PC-3 (cell line): ENCODE measurements at regions not wholly inside any gene's neighbourhood (a gene's known extent, or its start where the extent isn't known, plus 50 kb on each side); places are given as distances from the start of the nearest gene placed in this dataset.
A peak's percentile ranks its signal among the peaks of the same experiment; 100 is the strongest.

Experiments used
- ATAC-seq: fragments of 200-7000 bp; cut with Tn5 transposase; 2 replicates; pipeline ENCODE4 v1.9.1; 2020; ENCODE audit warnings: mild to moderate bottlenecking, moderate library complexity
- BruUV-seq: library from RNA; stranded (reverse); fragments of 400-500 nt; replicated peaks from 2 replicates; lab custom pipeline; 2021; lab: Mats Ljungman, UMichigan
- CTCF ChIA-PET: fragments of 300-600 bp; sonication (Branson Sonifier 250); formaldehyde crosslinking; loops from one replicate; lab custom pipeline; 2022; ENCODE audit warnings: antibody characterized with exemption; lab: Charles Lee
- POLR2A ChIA-PET: fragments of 300-600 bp; sonication (Branson Sonifier 250); formaldehyde crosslinking; loops from one replicate; lab custom pipeline; 2022; ENCODE audit warnings: antibody characterized with exemption; ENCODE audit not compliant: unreplicated experiment; lab: Charles Lee
- DNase-seq: peaks from one replicate; pipeline ENCODE4 v3.0.0-alpha.2; 2015
- H2AFZ ChIP-seq: fragments of 300-600 bp; sonication (generic); 2 replicates; pipeline ENCODE4 v1.6.0; 2016; ENCODE audit warnings: antibody characterized with exemption, low read length
- H3F3A ChIP-seq: fragments of 300-600 bp; sonication (generic); one replicate; pipeline ENCODE4 v1.6.0; 2017; ENCODE audit warnings: antibody characterized with exemption, low read length, control low read depth, mild to moderate bottlenecking; ENCODE audit not compliant: unreplicated experiment
- H3K27ac ChIP-seq: fragments of 300-600 bp; sonication (generic); 2 replicates; pipeline ENCODE4 v1.5.1; 2016; ENCODE audit warnings: mild to moderate bottlenecking, low read length
- H3K27me3 ChIP-seq: fragments of 300-600 bp; sonication (generic); 2 replicates; pipeline ENCODE4 v1.6.1; 2016; ENCODE audit warnings: low read length, mixed read lengths
- H3K36me3 ChIP-seq: fragments of 300-600 bp; sonication (generic); 2 replicates; pipeline ENCODE4 v1.6.1; 2016; ENCODE audit warnings: low read depth, mixed run types, low read length, mixed read lengths
- H3K4me1 ChIP-seq: fragments of 300-600 bp; sonication (generic); 2 replicates; pipeline ENCODE4 v1.5.1; 2016; ENCODE audit warnings: low read length; ENCODE audit not compliant: insufficient read depth
- H3K4me2 ChIP-seq: fragments of 300-600 bp; sonication (generic); 2 replicates; pipeline ENCODE4 v1.6.0; 2016; ENCODE audit warnings: low read length
- H3K4me3 ChIP-seq: fragments of 300-600 bp; sonication (generic); 2 replicates; pipeline ENCODE4 v1.5.1; 2016; ENCODE audit warnings: mild to moderate bottlenecking, low read length, mixed read lengths
- H3K79me2 ChIP-seq: fragments of 300-600 bp; sonication (generic); 2 replicates; pipeline ENCODE4 v1.6.1; 2017; ENCODE audit warnings: low read length, mixed read lengths
- H3K9ac ChIP-seq: fragments of 300-600 bp; sonication (generic); 2 replicates; pipeline ENCODE4 v1.6.0; 2016; ENCODE audit warnings: mild to moderate bottlenecking, low read length
- H3K9me2 ChIP-seq: fragments of 300-600 bp; sonication (generic); replicated peaks from 2 replicates; pipeline ENCODE4 v1.6.1; 2016; ENCODE audit warnings: mixed run types, low read length, mixed read lengths
- H3K9me3 ChIP-seq: fragments of 300-600 bp; sonication (generic); 2 replicates; pipeline ENCODE4 v1.6.1; 2016; ENCODE audit warnings: low read length, mixed read lengths
- H4K20me1 ChIP-seq: fragments of 300-600 bp; sonication (generic); 2 replicates; pipeline ENCODE4 v1.6.1; 2016; ENCODE audit warnings: low read length, mixed read lengths
- CTCF ChIP-seq: fragments of 300-600 bp; sonication (generic); conservative IDR thresholded peaks from 2 replicates; pipeline ENCODE4 v1.5.1; 2017; ENCODE audit warnings: antibody characterized with exemption, low read depth, mild to moderate bottlenecking, low read length
- EZH2 ChIP-seq: fragments of 300-600 bp; sonication (generic); IDR thresholded peaks from one replicate; pipeline ENCODE4 v1.6.1; 2017; ENCODE audit warnings: antibody characterized with exemption, mild to moderate bottlenecking, low read length; ENCODE audit not compliant: unreplicated experiment
- EZH2phosphoT487 ChIP-seq: fragments of 300-600 bp; sonication (generic); IDR thresholded peaks from 2 replicates; pipeline ENCODE4 v1.6.1; 2018; ENCODE audit warnings: mild to moderate bottlenecking, antibody characterized with exemption, low read length, borderline replicate concordance
- intact Hi-C: fragments of 100-400 bp; cut with micrococcal nuclease; formaldehyde crosslinking; loops from 2 replicates; pipeline ENCODE4 v1.9.0; 2023

- POLR2A ChIA-PET, result no interaction called here
Observed at GRCh38 chr7:137078781-137079180, 210.3 kb downstream of the CHRM2 start.

GRCh38 chr7:137074391-137075030 is 206.1 kb downstream of the CHRM2 start:
- intact Hi-C loops, result loop anchor here (1.0 to 2.0 kb wide), 4 partner anchors 46 to 118 kb away; no protein-coding TSS in a partner anchor
- no TSS peak for BruUV-seq
- Histone ChIP-seq H3K4me2 (peak overlapping the region; percentile 68), H3K4me3 (0 out of 2 replicates have a peak overlapping the region, but pooled peaks have one; percentile 3), H3K79me2 (no peaks in the 10 kb centered on the region), H3K36me3 (no peaks in the 10 kb centered on the region), H3K27me3 (no peaks in the 10 kb centered on the region), H3K27ac (peak overlapping the region; percentile 90), H3F3A (no peaks in the 10 kb centered on the region), H3K9me2 (no peaks in the 10 kb centered on the region), H2AFZ (no peak overlapping the region), H4K20me1 (no peaks in the 10 kb centered on the region), H3K9me3 (no peaks in the 10 kb centered on the region), H3K9ac (no peak overlapping the region; the same call in 1 of the 2 replicates), H3K4me1 (peaks cover 33% of the 10 kb centered on the region)
- no peak for TF ChIP-seq CTCF
- no peak for TF ChIP-seq EZH2phosphoT487
- no peak for TF ChIP-seq EZH2
- DNase-seq, result peak; percentile 85
- peak; percentile 73 for ATAC-seq
- ChIA-PET CTCF (interaction anchor here (0.7 kb wide), 1 partner anchor 203 kb away, joined by 3 read pairs; no protein-coding TSS in a partner anchor), POLR2A (interaction anchor here (0.6 kb wide), 1 partner anchor 321 kb away, joined by 4 read pairs; no protein-coding TSS in a partner anchor)

More at GRCh38 chr7:137078781-137079180, 210.3 kb downstream of the CHRM2 start:
- no peaks in the 10 kb centered on the region for H3F3A ChIP-seq
- H3K27ac ChIP-seq, result no peak overlapping the region
- no peaks in the 10 kb centered on the region for H3K9me3 ChIP-seq
- CTCF ChIA-PET, result no interaction called here
- ATAC-seq (no peak), DNase-seq (no peak)
- H3K9me2 ChIP-seq, result no peaks in the 10 kb centered on the region
- H2AFZ ChIP-seq, result no peak overlapping the region
- no peaks in the 10 kb centered on the region for H3K27me3 ChIP-seq
- no TSS peak for BruUV-seq
- H3K4me1 ChIP-seq, result peaks cover 14% of the 10 kb centered on the region
- H3K9ac ChIP-seq, result no peak overlapping the region
- H3K79me2 ChIP-seq, result no peaks in the 10 kb centered on the region
- H3K4me3 ChIP-seq, result no peak overlapping the region
- no peaks in the 10 kb centered on the region for H4K20me1 ChIP-seq
- TF ChIP-seq EZH2, result no peak
- TF ChIP-seq CTCF, result no peak
- no peak for TF ChIP-seq EZH2phosphoT487
- intact Hi-C loops, result no loop called here
- no peak overlapping the region for H3K4me2 ChIP-seq
- H3K36me3 ChIP-seq, result no peaks in the 10 kb centered on the region
